Pancreas (tissue), 10 donors: ENCODE measurements at regions not wholly inside any gene's neighbourhood (a gene's known extent, or its start where the extent isn't known, plus 50 kb on each side); places are given as distances from the start of the nearest gene placed in this dataset.

Experiments
- ATAC-seq, 4 donors: fragments of 200-7000 bp; cut with Tn5 transposase; one replicate each; pipeline versions ENCODE4 v1.8.0 to v1.9.1; 2020; ENCODE audit warnings: mild to moderate bottlenecking in 4 of 4, moderate library complexity in 4 of 4
- DNase-seq, 6 donors: peaks; one replicate each; pipeline ENCODE4 v3.0.0-alpha.2; 2020
- FAIRE-seq: peaks from 2 replicates; lab custom pipeline; 2012; peaks lifted over from hg19 to GRCh38; lab: Jason Lieb, UNC
- H3K27ac ChIP-seq, 4 donors: fragments of 200-600 bp; sonication (generic); 1 replicate in 3 of 4; 2 replicates in 1 of 4; pipeline versions ENCODE4 v1.5.0 to v1.8.0; 2020
- H3K27me3 ChIP-seq, 4 donors: fragments of 200-600 bp; one replicate each; pipeline ENCODE4 v1.8.0; 2021
- H3K36me3 ChIP-seq, 3 donors: fragments of 200-600 bp; sonication (generic) in 1 of 3; one replicate each; pipeline versions ENCODE4 v1.5.0 to v1.8.0; 2020 to 2021
- H3K4me1 ChIP-seq, 3 donors: fragments of 200-600 bp; one replicate each; pipeline ENCODE4 v1.8.0; 2021
- H3K4me3 ChIP-seq, 4 donors: fragments of 200-600 bp; sonication (generic) in 2 of 4; one replicate each; pipeline versions ENCODE4 v1.5.0 to v1.8.0; 2020 to 2021
- H3K9me3 ChIP-seq, 4 donors: fragments of 200-600 bp; one replicate each; pipeline ENCODE4 v1.8.0; 2021
- WGBS, 2 donors: extraction: QIAGEN DNeasy Blood & Tissue Kit; methylation state at CpG; one replicate each; pipeline ENCODE4 v1.1.7; 2013; 5-methylcytosine and 5-hydroxymethylcytosine counted together
- intact Hi-C, 3 donors: fragments of 100-400 bp; cut with DNase I; formaldehyde crosslinking; loops; one replicate each; pipeline versions ENCODE4 v1.11.1 to v1.14.2; 2022
- TF ChIP-seq, protein P1 (sequence below), 4 donors: fragments of 200-600 bp; sonication (generic) in 3 of 4; IDR thresholded peaks; one replicate each; pipeline versions ENCODE4 v1.5.0 to v1.8.0; 2021; ENCODE audit warnings: antibody characterized with exemption in 4 of 4
- donor health status: healthy with polysubstance abuse.
- donor health status: DM: no; HTN: no; CAD: no; lungs with moderate emphysema.
- donor health status: DM: no; HTN: no; CAD: no.
- donor health status: control.
- donor health status: control.
- donor health status: Bipolar disorder and iron deficiency.
- donor health status: DM: yes; HTN: yes; CAD: no.
- donor health status: DM: no; HTN: no; CAD: no.
- donor health status: DM: no; HTN: no; CAD: no.
- donor health status: DM: yes; HTN: yes; CAD: no.

GRCh38 chr18:1191341-1191740, 286.7 kb downstream of the ADCYAP1 start:
- ATAC-seq (no peak), DNase-seq (no peak), FAIRE-seq (no peak)
- H3K36me3 ChIP-seq: no peaks in the 10 kb centered on the region
- no peaks in the 10 kb centered on the region for H3K9me3 ChIP-seq
- no peak overlapping the region for H3K27ac ChIP-seq
- TF ChIP-seq, protein P1, sequence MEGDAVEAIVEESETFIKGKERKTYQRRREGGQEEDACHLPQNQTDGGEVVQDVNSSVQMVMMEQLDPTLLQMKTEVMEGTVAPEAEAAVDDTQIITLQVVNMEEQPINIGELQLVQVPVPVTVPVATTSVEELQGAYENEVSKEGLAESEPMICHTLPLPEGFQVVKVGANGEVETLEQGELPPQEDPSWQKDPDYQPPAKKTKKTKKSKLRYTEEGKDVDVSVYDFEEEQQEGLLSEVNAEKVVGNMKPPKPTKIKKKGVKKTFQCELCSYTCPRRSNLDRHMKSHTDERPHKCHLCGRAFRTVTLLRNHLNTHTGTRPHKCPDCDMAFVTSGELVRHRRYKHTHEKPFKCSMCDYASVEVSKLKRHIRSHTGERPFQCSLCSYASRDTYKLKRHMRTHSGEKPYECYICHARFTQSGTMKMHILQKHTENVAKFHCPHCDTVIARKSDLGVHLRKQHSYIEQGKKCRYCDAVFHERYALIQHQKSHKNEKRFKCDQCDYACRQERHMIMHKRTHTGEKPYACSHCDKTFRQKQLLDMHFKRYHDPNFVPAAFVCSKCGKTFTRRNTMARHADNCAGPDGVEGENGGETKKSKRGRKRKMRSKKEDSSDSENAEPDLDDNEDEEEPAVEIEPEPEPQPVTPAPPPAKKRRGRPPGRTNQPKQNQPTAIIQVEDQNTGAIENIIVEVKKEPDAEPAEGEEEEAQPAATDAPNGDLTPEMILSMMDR (IDR thresholded peaks at IDR 0.05): no peak
- no peak overlapping the region for H3K4me3 ChIP-seq
- 49 to 59% methylated on average over 3 of the region's 3 CpGs for whole genome bisulfite sequencing, 2 donors
- no peaks in the 10 kb centered on the region for H3K27me3 ChIP-seq
- intact Hi-C loops: no loop called here
- no peaks in the 10 kb centered on the region for H3K4me1 ChIP-seq

DNA sequence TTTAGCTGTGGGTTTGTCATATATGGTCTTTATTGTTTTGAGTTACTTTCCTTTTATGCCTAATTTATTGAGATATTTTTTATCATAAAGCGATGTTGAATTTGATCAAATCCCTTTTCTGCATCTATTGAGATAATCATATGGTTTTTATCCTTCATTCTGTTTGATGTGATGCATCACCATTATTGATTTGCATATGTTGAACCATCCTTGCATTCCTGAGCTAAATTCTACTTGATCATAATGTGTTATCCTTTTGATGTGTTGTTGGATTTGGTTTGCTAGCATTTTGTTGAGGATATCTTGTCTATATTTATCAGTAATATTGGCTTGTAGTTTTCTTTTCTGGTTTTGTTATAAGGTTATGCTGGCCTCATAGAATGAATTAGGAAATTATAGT, 308.5 kb downstream of the ADCYAP1 start:
- FAIRE-seq (no peak), ATAC-seq (no peak), DNase-seq (no peak)
- H3K27me3 ChIP-seq: no peaks in the 10 kb centered on the region
- H3K36me3 ChIP-seq: no peaks in the 10 kb centered on the region
- TF ChIP-seq, protein P1 (IDR thresholded peaks at IDR 0.05): no peak
- H3K27ac ChIP-seq: no peak overlapping the region
- H3K4me1 ChIP-seq: no peaks in the 10 kb centered on the region
- no peaks in the 10 kb centered on the region for H3K9me3 ChIP-seq
- H3K4me3 ChIP-seq: no peak overlapping the region
- intact Hi-C loops: loop anchor here in 1 of 3 donors (10.0 kb wide), 1 partner anchor 298 kb away; no protein-coding TSS in a partner anchor
- WGBS, 2 donors: 73 to 85% methylated on average over 1 of the region's 1 CpG

DNA sequence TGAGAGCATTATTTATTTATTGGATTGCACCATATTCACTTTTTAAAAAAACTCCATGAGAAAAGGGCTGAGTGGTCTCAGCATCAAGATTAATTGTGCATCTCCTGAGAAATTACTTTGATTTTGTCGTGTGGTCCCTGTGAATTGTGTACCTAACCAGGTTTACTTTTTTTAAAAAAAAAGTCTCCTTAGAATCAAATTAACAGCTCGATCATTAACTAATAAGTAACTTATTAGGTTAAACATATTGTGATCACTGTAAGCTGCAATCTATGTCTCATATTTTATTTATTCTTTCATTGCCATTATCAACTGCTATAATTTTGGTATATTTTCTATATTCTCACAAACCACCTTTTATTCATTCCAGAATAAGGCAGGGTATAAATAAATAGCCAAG, 318.2 kb downstream of the ADCYAP1 start:
- Histone ChIP-seq H3K4me3 (no peak overlapping the region), H3K36me3 (no peaks in the 10 kb centered on the region), H3K9me3 (no peaks in the 10 kb centered on the region), H3K4me1 (peaks cover 0 to 12% (median 6%) of the 10 kb centered on the region in 3 donors), H3K27ac (no peak overlapping the region), H3K27me3 (no peaks in the 10 kb centered on the region)
- intact Hi-C loops: no loop called here
- TF ChIP-seq, protein P1 (IDR thresholded peaks at IDR 0.05): no peak
- no peak for DNase-seq
- ATAC-seq: peak in 3 of 4 donors; percentile 67 to 70 (median 70)
- 4 to 10% methylated on average over 2 of the region's 2 CpGs for WGBS, 2 donors
- FAIRE-seq: no peak

DNA sequence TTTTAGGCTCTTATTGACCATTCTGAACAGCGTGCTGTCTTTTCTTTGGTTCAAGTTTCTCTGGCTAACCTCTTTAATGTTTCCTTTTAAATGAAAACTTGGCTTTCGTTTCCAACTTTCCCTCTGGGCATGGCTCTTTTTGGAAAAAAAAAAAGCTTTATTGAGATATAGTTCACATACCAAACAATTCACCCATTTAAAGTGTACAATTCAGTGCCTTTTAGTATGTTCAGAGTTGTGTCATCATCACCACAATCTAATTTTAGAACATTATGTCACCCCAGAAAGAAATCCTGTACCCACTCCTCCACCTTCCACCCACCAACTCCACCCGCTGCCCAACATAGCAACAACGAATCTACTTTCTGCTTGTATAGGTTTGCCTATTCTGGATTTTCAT, 322.4 kb downstream of the ADCYAP1 start:
- ATAC-seq (no peak), FAIRE-seq (no peak), DNase-seq (no peak)
- no peak overlapping the region for H3K4me3 ChIP-seq
- no peak overlapping the region for H3K27ac ChIP-seq
- H3K4me1 ChIP-seq: peaks cover 0 to 12% (median 4%) of the 10 kb centered on the region in 3 donors
- H3K9me3 ChIP-seq: no peaks in the 10 kb centered on the region
- no peaks in the 10 kb centered on the region for H3K36me3 ChIP-seq
- H3K27me3 ChIP-seq: no peaks in the 10 kb centered on the region
- TF ChIP-seq, protein P1 (IDR thresholded peaks at IDR 0.05): no peak
- intact Hi-C loops: no loop called here
- 76 to 79% methylated on average over 4 of the region's 4 CpGs for WGBS, 2 donors

DNA sequence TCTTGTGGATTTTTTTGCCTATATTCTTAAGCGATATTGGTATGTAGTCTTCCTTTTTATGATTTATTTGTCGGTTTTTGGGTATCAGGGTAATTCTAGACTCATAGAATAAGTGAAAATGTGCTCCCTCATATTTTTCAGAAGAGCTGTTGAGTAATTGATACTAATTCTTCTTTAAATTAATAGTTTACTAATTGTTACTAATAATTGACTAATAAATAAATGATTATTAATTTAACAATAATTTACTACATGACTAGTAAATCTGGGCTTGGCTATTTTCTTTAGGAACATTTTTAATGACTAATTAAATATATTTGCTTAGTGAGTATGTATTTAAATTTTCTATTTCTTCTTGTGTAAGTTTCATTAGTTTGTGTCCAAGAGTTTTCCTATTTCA, 325.0 kb downstream of the ADCYAP1 start:
- no peaks in the 10 kb centered on the region for H3K27me3 ChIP-seq
- no peak for DNase-seq
- FAIRE-seq: no peak
- no peaks in the 10 kb centered on the region for H3K9me3 ChIP-seq
- H3K4me1 ChIP-seq: no peaks in the 10 kb centered on the region
- TF ChIP-seq, protein P1 (IDR thresholded peaks at IDR 0.05): no peak
- H3K36me3 ChIP-seq: no peaks in the 10 kb centered on the region
- no peak overlapping the region for H3K27ac ChIP-seq
- no peak for ATAC-seq
- 72 to 81% methylated on average over 2 of the region's 2 CpGs for WGBS, 2 donors
- H3K4me3 ChIP-seq: no peak overlapping the region
- intact Hi-C loops: no loop called here
